HUES6 (cell line): ENCODE measurements at regions not wholly inside any gene's neighbourhood (a gene's known extent, or its start where the extent isn't known, plus 50 kb on each side); places are given as distances from the start of the nearest gene placed in this dataset.
"Not testable (repeated sequence)": the region's sequence is repeated elsewhere in the genome, so short reads cannot be mapped to it uniquely, and the experiment has no call there.

Experiments
- H3K27ac ChIP-seq: 2 replicates; pipeline ENCODE4 v1.7.0; 2013; ENCODE audit warnings: low read depth, mild to moderate bottlenecking, low read length, inconsistent platforms
- H3K27me3 ChIP-seq: 2 replicates; pipeline ENCODE4 v1.6.1; 2013; ENCODE audit warnings: low read length; ENCODE audit not compliant: control insufficient read depth, insufficient read depth
- H3K36me3 ChIP-seq: 2 replicates; pipeline ENCODE4 v1.6.1; 2013; ENCODE audit warnings: low read length; ENCODE audit not compliant: control insufficient read depth, insufficient read depth
- H3K4me1 ChIP-seq: 2 replicates; pipeline ENCODE4 v1.6.1; 2013; ENCODE audit warnings: low read length; ENCODE audit not compliant: control insufficient read depth, insufficient read depth
- H3K4me3 ChIP-seq: 2 replicates; pipeline ENCODE4 v1.5.1; 2013; ENCODE audit warnings: low read depth, low read length
- H3K9ac ChIP-seq: one replicate; pipeline ENCODE4 v1.6.1; 2013; ENCODE audit warnings: mild to moderate bottlenecking, low read length
- H3K9me3 ChIP-seq: 2 replicates; pipeline ENCODE4 v1.6.1; 2013; ENCODE audit warnings: low read depth, low read length; ENCODE audit not compliant: control insufficient read depth, insufficient read depth

DNA sequence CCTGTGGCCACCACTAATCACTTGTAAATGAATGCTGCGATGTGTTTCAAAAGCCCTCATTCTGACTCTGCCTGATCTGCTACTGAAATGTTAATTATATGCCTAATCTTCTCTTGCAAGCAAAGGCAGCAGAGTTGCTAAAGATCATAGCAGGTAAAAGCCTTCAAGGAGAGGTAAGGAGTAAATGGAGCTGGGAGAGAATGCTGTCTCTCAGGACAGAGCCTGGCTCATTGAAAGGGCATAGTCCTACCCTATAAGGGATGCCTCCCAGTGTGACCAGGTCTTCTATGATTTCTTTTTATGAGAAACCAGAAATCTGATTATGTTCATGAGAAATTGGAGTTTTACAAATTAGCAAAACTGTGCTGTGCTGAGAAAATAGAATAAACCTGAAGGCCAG is 88.2 kb upstream of the ZNF658 start:
- H3K4me1 ChIP-seq, H3K9me3 ChIP-seq, H3K36me3 ChIP-seq, H3K27me3 ChIP-seq, H3K4me3 ChIP-seq, H3K9ac ChIP-seq, H3K27ac ChIP-seq: not testable (repeated sequence)

DNA sequence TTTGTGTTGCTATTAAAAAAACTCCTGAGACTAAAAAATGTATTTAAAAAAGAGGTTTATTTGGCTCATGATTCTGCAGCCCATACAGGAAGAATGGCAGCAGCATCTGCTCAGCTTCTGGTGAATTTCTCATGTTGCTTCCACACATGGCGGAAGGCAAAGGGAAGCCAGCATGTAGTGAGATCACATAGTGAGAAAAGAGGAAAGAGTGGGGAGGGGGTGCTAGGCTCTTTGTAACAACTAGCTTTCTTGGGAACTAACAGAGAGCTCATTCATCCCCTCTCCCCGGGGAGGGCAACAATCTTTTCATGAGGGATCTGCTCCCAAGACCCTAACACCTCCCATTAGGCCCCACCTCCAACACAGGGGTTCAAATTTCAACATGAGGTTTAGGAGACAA is 87.6 kb upstream of the ZNF658 start:
- not testable (repeated sequence) for H3K9ac ChIP-seq, H3K36me3 ChIP-seq, H3K9me3 ChIP-seq, H3K4me3 ChIP-seq, H3K4me1 ChIP-seq, H3K27me3 ChIP-seq, H3K27ac ChIP-seq

DNA sequence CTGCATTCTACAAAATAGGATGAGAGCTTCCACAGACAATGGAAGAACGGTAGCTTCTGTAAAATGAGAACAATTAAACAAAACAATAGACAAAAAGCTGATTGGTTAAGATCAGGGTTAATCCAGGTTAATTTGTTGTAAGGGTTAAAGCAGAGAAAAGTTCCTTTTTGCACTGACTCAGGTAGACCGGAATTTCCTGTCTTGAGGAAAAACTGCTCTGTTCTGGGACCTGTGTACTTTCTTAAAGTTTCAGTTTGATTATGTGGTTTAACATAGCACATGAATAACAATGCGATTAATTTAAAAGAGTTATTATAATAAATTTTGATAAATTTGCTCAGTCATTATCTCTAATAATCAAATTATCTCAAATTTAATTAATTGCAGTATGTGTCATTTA is 86.5 kb upstream of the ZNF658 start:
- not testable (repeated sequence) for H3K9ac ChIP-seq, H3K4me1 ChIP-seq

DNA sequence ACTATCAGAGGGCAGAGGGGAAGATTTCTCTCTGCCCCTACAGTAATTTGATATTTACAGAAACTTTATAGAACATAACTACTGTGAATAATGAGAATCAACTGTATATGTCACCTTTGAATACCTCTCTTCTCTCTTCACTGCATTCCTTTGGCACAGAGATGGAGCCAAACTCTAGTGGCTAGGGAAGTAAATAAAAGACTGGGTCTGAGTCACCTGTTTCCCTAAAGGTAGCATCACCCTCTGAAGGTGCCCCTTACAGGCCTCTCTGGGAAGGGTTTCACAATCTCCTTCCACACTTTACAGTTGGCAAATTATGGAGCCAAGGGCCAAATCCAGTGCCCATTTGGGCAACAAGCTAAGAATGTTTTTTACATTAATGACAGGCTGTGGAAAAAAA is 81.0 kb upstream of the ZNF658 start:
- not testable (repeated sequence) for H3K27me3 ChIP-seq, H3K27ac ChIP-seq, H3K36me3 ChIP-seq, H3K9ac ChIP-seq, H3K4me1 ChIP-seq, H3K4me3 ChIP-seq, H3K9me3 ChIP-seq

More for the DNA sequence above, 86.5 kb upstream of the ZNF658 start:
- H3K36me3 ChIP-seq, H3K4me3 ChIP-seq, H3K27me3 ChIP-seq, H3K9me3 ChIP-seq, H3K27ac ChIP-seq: not testable (repeated sequence)

DNA sequence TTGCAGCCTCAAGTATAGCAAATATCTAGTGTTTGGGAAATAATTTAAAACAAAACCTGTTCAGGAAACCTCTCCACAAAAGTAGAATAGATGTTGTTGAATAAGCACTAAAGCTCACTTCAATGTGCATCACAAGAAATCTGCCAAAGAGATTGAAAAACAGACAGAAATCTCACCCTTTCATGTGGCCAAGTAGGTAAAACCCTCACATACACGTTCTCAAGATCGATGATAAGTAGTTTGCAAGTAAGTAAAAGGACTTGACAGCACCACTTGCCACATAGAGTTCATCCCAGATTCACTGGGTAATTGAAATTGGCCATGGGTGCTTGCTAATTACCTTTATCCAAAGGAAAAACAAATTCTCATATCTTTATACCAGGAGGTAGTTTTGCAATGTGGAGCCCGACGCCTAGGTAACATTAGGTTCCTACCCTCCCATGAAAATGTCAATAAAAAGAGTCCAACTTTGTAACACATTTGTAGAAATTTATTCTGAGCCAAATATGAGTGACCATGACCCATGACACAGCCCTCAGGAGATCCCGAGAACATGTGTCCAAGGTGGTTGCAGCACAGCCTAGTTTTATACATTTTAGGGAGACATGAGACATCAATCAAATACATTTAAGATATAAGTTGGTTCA is 80.4 kb upstream of the ZNF658 start:
- H3K27me3 ChIP-seq, H3K27ac ChIP-seq, H3K9me3 ChIP-seq, H3K4me1 ChIP-seq, H3K36me3 ChIP-seq, H3K9ac ChIP-seq, H3K4me3 ChIP-seq: not testable (repeated sequence)

DNA sequence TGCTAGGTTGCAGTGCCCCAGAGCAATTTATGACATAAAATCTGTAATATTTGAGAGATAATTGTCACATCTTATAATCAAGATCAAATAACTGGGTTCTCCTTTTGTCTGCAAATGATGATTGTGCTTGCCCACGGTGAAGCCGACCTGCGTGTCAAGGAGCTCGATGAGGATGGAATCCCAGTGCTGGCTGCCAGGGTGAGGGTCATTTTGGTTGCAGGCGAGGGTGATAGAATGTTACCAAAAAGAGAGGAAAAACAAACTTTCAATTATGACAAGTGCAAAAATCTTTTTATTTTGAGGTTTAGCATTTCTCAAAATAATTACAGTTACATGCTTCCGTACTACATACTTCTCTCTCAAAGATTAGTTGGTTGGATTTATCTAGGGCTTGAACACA is 76.4 kb upstream of the ZNF658 start:
- not testable (repeated sequence) for H3K9me3 ChIP-seq

DNA sequence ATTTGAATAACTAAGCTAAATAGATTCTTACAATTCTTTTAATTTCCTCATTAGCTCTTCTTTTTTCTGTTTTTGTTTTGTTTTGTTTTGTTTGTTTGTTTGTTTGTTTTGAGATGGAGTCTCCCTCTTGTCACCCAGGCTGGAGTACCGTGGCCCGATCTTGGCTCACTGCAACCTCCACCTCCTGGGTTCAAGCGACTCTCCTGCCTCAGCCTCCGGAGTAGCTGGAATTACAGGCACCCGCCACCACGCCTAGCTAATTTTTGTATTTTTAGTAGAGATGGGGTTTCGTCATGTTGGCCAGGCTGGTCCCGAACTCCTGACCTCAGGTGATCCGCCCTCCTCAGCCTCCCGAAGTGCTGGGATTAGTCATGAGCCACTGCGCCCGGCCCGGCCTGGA is 70.7 kb upstream of the ZNF658 start:
- H3K36me3 ChIP-seq, H3K4me3 ChIP-seq, H3K27ac ChIP-seq, H3K27me3 ChIP-seq, H3K4me1 ChIP-seq, H3K9me3 ChIP-seq, H3K9ac ChIP-seq: not testable (repeated sequence)

More for the DNA sequence above, 76.4 kb upstream of the ZNF658 start:
- H3K27ac ChIP-seq, H3K9ac ChIP-seq, H3K4me3 ChIP-seq, H3K4me1 ChIP-seq, H3K27me3 ChIP-seq, H3K36me3 ChIP-seq: not testable (repeated sequence)

DNA sequence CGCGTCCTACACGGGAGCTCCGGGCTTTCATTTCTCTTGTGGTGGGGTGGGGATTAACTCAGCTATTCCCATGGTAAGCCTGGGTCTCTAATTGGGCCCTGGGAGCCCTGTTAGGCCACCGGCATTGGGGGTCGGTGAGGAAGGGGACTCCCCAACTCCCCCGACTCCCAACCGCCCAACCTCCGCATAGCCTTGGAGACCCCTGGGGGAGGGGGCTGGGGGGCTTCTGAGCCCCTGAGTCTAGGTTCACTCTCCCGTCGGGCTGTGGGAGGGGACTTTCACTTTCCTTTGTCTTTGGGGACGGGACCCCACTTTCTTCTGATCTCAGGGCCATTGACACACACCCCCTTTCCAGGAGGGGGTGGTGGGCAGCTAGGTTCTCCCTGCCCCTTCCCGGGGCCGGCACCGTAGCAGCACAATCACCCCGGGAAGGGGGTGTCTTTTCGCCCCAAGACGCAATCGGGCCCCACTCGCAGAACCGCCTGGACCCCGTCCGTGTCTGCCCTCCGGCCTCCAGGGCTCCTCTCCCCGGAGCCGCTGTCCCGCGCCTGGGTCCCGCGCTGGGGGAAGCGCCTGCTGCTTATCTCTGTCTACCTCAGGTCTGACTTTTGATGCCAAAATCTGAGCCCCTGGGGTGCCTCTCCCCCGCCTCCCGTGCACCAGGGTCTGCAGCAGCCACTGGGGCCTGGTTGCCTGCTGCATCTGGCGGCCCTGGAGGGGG is 69.6 kb upstream of the ZNF658 start:
- not testable (repeated sequence) for H3K9ac ChIP-seq, H3K9me3 ChIP-seq, H3K4me3 ChIP-seq, H3K27me3 ChIP-seq, H3K4me1 ChIP-seq, H3K27ac ChIP-seq, H3K36me3 ChIP-seq

DNA sequence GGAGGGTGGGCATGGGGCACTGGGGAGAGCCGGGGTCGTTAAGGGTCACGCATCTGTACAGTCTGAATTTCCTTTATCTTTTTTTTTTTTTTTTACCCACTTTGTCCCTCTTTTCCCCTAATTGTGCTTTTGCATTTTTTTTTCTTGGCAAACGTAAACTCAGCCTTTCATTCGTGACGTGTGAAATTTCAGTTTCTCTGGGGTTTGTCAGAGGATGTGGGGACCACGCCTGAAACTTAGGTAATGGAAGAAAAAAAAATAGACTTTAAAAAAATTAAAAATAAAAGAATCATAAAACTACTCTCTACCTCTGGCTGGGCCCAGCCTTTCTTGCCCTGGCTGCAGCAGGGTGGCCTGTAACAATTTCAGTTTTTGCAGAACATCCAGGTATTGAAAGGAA is 68.3 kb upstream of the ZNF658 start:
- H3K27ac ChIP-seq, H3K4me1 ChIP-seq, H3K9me3 ChIP-seq, H3K36me3 ChIP-seq, H3K27me3 ChIP-seq, H3K9ac ChIP-seq, H3K4me3 ChIP-seq: not testable (repeated sequence)

DNA sequence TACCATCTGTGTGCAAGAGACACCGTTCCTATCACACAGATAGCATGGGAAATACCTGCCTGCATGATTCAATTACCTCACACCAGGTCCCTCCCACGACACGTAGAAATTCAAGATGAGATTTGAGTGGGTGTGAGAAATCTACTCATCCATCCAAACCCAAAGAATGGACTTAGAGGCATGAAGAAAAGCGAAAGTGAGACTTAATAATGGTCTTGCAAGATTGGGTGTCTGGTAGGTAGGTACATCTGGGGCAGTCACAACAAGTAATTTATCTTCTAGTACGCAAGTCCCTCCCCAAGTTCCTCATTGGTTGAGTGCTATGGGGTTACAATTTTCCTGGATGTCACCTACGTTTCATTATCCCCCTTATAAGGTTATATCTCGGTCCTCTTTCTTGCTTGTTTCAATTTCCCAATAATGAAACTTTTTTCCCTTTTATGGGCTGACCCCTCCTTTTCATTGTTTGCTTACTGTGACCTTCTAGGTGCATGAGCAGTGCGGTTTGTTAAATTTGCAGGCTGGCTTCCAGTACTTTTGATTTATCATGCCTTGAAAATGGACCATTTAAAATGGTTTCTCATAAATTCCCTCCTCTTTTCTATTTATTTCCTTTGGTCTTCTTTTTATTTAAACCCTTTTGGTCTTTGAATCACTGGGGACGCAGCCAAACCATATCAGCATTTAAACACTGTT is 63.1 kb upstream of the ZNF658 start:
- H3K27me3 ChIP-seq, H3K4me1 ChIP-seq, H3K9me3 ChIP-seq, H3K9ac ChIP-seq, H3K36me3 ChIP-seq, H3K27ac ChIP-seq, H3K4me3 ChIP-seq: not testable (repeated sequence)
